Adrenal gland (tissue), 9 donors: ENCODE measurements at regions not wholly inside any gene's neighbourhood (a gene's known extent, or its start where the extent isn't known, plus 50 kb on each side); places are given as distances from the start of the nearest gene placed in this dataset.

Source experiments
- DNase-seq, 7 donors: peaks; one replicate each; pipeline ENCODE4 v3.0.0-alpha.2; 2019 to 2020
- H3K27ac ChIP-seq, 5 donors: fragments of 200-600 bp; sonication (generic) in 4 of 5; 1 replicate in 3 of 5; 2 replicates in 2 of 5; pipeline versions ENCODE4 v1.5.1 to v1.8.0; 2016 to 2020; ENCODE audit warnings: mild to moderate bottlenecking in 1 of 5
- H3K27me3 ChIP-seq: fragments of 200-600 bp; 2 replicates; pipeline ENCODE4 v1.8.0; 2021
- H3K36me3 ChIP-seq, 2 donors: fragments of 200-600 bp; replicated peaks in 1 of 2; 1 replicate in 1 of 2; 2 replicates in 1 of 2; pipeline versions ENCODE4 v1.5.1 to v1.8.0; 2018 to 2022
- H3K4me1 ChIP-seq, 2 donors: fragments of 200-600 bp; replicated peaks in 1 of 2; 1 replicate in 1 of 2; 2 replicates in 1 of 2; pipeline versions ENCODE4 v1.5.1 to v1.8.0; 2018 to 2021
- H3K4me3 ChIP-seq, 4 donors: fragments of 200-600 bp; sonication (generic) in 3 of 4; one replicate each; pipeline ENCODE4 v1.5.1; 2016 to 2018
- H3K9me3 ChIP-seq, 3 donors: fragments of 200-600 bp; sonication (generic) in 1 of 3; replicated peaks in 1 of 3; 1 replicate in 2 of 3; 2 replicates in 1 of 3; pipeline versions ENCODE4 v1.5.1 to v1.8.0; 2016 to 2021
- CTCF ChIP-seq, 6 experiments: fragments of 450-650 bp in 4 of 6; fragments of 200-600 bp in 2 of 6; sonication (generic) in 1 of 6; IDR thresholded peaks; 1 replicate in 5 of 6; 2 replicates in 1 of 6; pipeline versions ENCODE4 v1.5.1 to v1.8.0; 2016 to 2021; ENCODE audit warnings: antibody characterized with exemption in 6 of 6, mild to moderate bottlenecking in 2 of 6, moderate library complexity in 1 of 6
- POLR2A ChIP-seq, 2 donors: fragments of 450-650 bp; IDR thresholded peaks; one replicate each; pipeline ENCODE4 v1.6.1; 2017; ENCODE audit warnings: antibody characterized with exemption in 2 of 2, mild to moderate bottlenecking in 2 of 2, moderate library complexity in 1 of 2
- WGBS, 4 donors: extraction: QIAGEN DNeasy Blood & Tissue Kit in 2 of 4; methylation state at CpG; one replicate each; pipeline versions ENCODE4 v1.1.5 to v1.1.7; 2013 to 2017; 5-methylcytosine and 5-hydroxymethylcytosine counted together
- intact Hi-C, 2 donors: fragments of 100-400 bp; cut with DNase I; formaldehyde crosslinking; loops; one replicate each; pipeline versions ENCODE4 v1.14.1 to v1.15.0; 2022 to 2023
- donor health status: healthy with polysubstance abuse.
- donor health status: Bipolar disorder and iron deficiency.
- donor health status: DM: yes; HTN: yes; CAD: no.
- donor health status: DM: no; HTN: no; CAD: no.
- donor health status: DM: no; HTN: no; CAD: no.

DNA sequence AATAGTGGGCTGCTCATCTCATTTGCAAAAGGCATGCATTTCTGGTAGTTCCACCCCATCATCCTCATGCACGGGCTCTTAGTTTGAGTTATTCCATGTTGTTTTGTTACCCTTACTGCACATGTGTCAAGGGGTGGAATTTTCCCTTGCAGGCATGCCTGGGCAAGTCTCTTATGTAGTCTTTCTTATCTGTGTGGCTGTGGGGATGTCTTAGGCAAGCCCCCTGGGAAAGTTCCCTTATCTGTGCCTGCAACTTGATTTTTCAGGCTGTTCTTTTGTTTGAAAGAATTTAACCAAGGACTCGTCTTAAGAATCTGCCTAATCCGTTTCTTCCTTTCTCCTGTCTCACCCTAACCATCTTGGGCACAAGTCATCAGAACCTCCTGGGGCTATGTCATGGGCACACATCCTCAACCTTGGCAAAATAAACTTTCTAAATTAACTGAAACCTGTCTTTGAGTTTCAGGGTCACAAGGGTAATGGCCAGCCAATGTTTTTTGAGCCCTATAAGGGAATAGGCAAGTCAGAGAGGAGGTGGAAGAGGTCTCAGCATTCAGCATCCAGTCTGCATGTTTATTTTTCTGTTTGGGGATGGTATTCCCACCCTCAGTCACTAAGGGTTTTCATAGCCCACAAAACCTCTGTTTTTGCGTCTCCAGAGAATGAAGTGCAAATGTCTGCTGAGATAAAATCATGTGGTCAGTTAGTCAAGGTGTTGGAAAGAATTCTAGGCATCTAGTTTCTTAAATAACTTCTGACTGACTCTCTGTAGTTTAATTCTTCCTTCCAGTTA is 579.7 kb downstream of the PLA2G4A start:
- H3K4me1 ChIP-seq = no peaks in the 10 kb centered on the region
- H3K9me3 ChIP-seq = no peaks in the 10 kb centered on the region
- H3K36me3 ChIP-seq = no peaks in the 10 kb centered on the region
- no peak overlapping the region for H3K27ac ChIP-seq
- no peak for DNase-seq
- TF ChIP-seq CTCF (IDR thresholded peaks at IDR 0.05) = no peak
- TF ChIP-seq POLR2A (IDR thresholded peaks at IDR 0.05) = no peak
- 57 to 60% (median 59%) methylated on average over 4 of the region's 4 CpGs for WGBS, 4 donors
- H3K27me3 ChIP-seq = no peaks in the 10 kb centered on the region
- no peak overlapping the region for H3K4me3 ChIP-seq
- intact Hi-C loops = no loop called here

GRCh38 chr1:187409341-187409740 is 580.6 kb downstream of the PLA2G4A start:
- H3K36me3 ChIP-seq = no peaks in the 10 kb centered on the region
- intact Hi-C loops = no loop called here
- H3K27me3 ChIP-seq = no peaks in the 10 kb centered on the region
- no peak for DNase-seq
- H3K4me1 ChIP-seq = no peaks in the 10 kb centered on the region
- no peak for TF ChIP-seq CTCF (IDR thresholded peaks at IDR 0.05)
- no peak for TF ChIP-seq POLR2A (IDR thresholded peaks at IDR 0.05)
- no peaks in the 10 kb centered on the region for H3K9me3 ChIP-seq
- H3K4me3 ChIP-seq = no peak overlapping the region
- WGBS, 4 donors = 42 to 53% (median 48%) methylated on average over 2 of the region's 2 CpGs
- H3K27ac ChIP-seq = no peak overlapping the region

- intact Hi-C loops = no loop called here
- TF ChIP-seq POLR2A (IDR thresholded peaks at IDR 0.05) (no peak), CTCF (IDR thresholded peaks at IDR 0.05) (no peak)
- 60 to 72% (median 66%) methylated on average over 3 of the region's 3 CpGs for WGBS, 4 donors
- no peak overlapping the region for H3K4me3 ChIP-seq
- H3K27me3 ChIP-seq = no peaks in the 10 kb centered on the region
- H3K36me3 ChIP-seq = no peaks in the 10 kb centered on the region
- H3K4me1 ChIP-seq = no peaks in the 10 kb centered on the region
- no peaks in the 10 kb centered on the region for H3K9me3 ChIP-seq
- no peak overlapping the region for H3K27ac ChIP-seq
- no peak for DNase-seq
Observed at GRCh38 chr1:187411118-187411517, 582.4 kb downstream of the PLA2G4A start.

GRCh38 chr1:187413405-187414169 is 584.8 kb downstream of the PLA2G4A start:
- no peaks in the 10 kb centered on the region for H3K27me3 ChIP-seq
- H3K36me3 ChIP-seq = no peaks in the 10 kb centered on the region
- DNase-seq = no peak
- no peak overlapping the region for H3K4me3 ChIP-seq
- intact Hi-C loops = no loop called here
- WGBS, 4 donors = 75 to 84% (median 79%) methylated on average over 2 of the region's 2 CpGs
- TF ChIP-seq POLR2A (IDR thresholded peaks at IDR 0.05) = no peak
- TF ChIP-seq CTCF (IDR thresholded peaks at IDR 0.05) = peak in 1 of 6 experiments; percentile 20
- no peaks in the 10 kb centered on the region for H3K9me3 ChIP-seq
- H3K27ac ChIP-seq = no peak overlapping the region
- no peaks in the 10 kb centered on the region for H3K4me1 ChIP-seq
